Body of pancreas (tissue), 4 donors: ENCODE measurements at regions not wholly inside any gene's neighbourhood (a gene's known extent, or its start where the extent isn't known, plus 50 kb on each side); places are given as distances from the start of the nearest gene placed in this dataset.

Experiments
- POLR2A ChIP-seq, 3 donors: fragments of 450-650 bp; IDR thresholded peaks; one replicate each; pipeline ENCODE4 v1.6.1; 2016; ENCODE audit warnings: antibody characterized with exemption in 3 of 3, mild to moderate bottlenecking in 2 of 3
- TF ChIP-seq, protein P1 (sequence below), 7 experiments: fragments of 450-650 bp in 4 of 7; fragments of 200-600 bp in 3 of 7; sonication (generic) in 3 of 7; IDR thresholded peaks; one replicate each; pipeline ENCODE4 v1.5.1; 2016 to 2019; ENCODE audit warnings: antibody characterized with exemption in 7 of 7

DNA sequence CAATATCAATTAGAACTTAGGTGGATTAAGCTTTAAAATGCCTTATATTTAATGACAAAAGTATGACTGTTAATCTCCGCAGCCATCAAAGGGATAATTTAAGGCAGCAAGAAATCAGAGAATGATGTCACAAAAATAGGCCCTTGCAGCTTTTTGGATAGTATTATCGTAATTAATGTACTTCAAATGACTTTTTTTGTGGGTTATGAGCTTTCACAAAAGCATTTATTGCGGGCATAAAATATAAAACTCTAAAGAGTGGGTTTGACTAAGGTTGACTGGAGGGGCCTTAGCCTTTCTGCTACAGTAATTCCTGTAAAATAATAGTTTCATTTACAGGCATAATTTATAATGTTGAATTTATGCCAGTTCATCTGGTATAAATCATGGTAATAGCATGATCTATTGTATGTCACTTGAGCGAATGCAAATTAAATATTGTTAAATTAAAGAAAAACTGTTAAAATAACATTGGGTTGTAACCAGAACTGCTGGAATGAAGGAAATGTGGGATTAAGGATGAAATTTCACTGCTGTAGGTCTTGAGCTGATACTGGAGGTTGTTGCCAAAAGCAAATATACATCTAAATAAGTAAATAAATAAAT lies 78.5 kb upstream of the ZFP64 start:
- TF ChIP-seq, protein P1, sequence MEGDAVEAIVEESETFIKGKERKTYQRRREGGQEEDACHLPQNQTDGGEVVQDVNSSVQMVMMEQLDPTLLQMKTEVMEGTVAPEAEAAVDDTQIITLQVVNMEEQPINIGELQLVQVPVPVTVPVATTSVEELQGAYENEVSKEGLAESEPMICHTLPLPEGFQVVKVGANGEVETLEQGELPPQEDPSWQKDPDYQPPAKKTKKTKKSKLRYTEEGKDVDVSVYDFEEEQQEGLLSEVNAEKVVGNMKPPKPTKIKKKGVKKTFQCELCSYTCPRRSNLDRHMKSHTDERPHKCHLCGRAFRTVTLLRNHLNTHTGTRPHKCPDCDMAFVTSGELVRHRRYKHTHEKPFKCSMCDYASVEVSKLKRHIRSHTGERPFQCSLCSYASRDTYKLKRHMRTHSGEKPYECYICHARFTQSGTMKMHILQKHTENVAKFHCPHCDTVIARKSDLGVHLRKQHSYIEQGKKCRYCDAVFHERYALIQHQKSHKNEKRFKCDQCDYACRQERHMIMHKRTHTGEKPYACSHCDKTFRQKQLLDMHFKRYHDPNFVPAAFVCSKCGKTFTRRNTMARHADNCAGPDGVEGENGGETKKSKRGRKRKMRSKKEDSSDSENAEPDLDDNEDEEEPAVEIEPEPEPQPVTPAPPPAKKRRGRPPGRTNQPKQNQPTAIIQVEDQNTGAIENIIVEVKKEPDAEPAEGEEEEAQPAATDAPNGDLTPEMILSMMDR (IDR thresholded peaks at IDR 0.05), result no peak
- no peak for TF ChIP-seq POLR2A (IDR thresholded peaks at IDR 0.05)
